ENCODE measurements at regions not wholly inside any gene's neighbourhood (a gene's known extent, or its start where the extent isn't known, plus 50 kb on each side); places are given as distances from the start of the nearest gene placed in this dataset.

DNA sequence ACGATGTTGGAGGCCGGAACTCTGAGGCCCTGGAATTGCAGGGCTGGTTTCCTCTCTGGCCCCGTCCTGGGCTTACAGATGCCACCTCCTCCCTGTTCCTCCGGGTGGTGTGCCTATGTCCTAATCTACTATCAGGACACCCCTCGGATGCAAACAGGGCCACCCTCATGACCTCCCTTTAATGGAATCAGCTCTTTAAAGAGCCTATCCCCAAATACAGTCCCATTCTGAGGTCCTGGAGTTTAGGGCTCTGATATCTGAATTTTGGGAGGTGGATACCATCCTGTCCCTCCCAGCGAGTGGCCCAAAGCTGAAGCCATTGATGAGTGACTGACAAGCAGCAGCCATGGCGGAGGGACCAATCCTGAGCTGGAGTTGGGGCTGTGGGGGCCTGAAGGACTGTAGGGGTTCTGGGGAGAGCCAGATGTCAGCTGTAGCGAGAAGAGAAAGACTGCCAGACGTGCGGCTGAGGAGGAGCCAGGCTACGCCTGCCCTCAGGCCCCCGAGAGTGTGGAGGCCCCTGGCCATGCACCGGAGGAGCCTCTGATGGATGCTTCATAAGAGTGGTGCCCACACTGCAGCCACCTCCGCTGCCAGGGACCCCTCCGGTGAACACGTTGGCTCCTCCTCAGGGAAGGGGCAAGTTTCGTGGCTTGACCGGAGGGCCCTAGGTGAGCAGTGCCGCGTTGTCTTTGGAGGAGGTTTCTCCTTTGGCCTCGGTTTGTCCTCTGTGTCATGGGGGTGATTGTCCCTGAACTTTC is 100.2 kb downstream of the KIF26A start:
- TF ChIP-seq ZNF677 (tag by site-specific recombination; IDR thresholded peaks at IDR 0.05) (no peak), REST (tag by site-specific recombination; IDR thresholded peaks at IDR 0.05) (no peak), ZNF658 (tag by site-specific recombination; IDR thresholded peaks at IDR 0.05) (no peak), ZNF16 (tag by site-specific recombination; IDR thresholded peaks at IDR 0.05; ENCODE audit: low read depth) (no peak), WT1 (tag by site-specific recombination; IDR thresholded peaks at IDR 0.05) (no peak), ATF2 (tag by site-specific recombination; IDR thresholded peaks at IDR 0.05; ENCODE audit: low read depth) (no peak)

Data from HEK293 (cell line).